ENCODE measurements at regions not wholly inside any gene's neighbourhood (a gene's known extent, or its start where the extent isn't known, plus 50 kb on each side); places are given as distances from the start of the nearest gene placed in this dataset.

- TF ChIP-seq EZH2phosphoT487 (IDR thresholded peaks at IDR 0.05; ENCODE audit: borderline replicate concordance, low read depth, low read length) = no peak
- no peak for TF ChIP-seq CTCF (conservative IDR thresholded peaks at IDR 0.05; ENCODE audit: low read length)
Measured at GRCh38 chr2:195413422-195413821, 243.6 kb upstream of the SLC39A10 start.
